OCI-LY1 (cell line): ENCODE measurements at regions not wholly inside any gene's neighbourhood (a gene's known extent, or its start where the extent isn't known, plus 50 kb on each side); places are given as distances from the start of the nearest gene placed in this dataset.

Experiments used
- H2AFZ ChIP-seq: fragments of 200-600 bp; sonication (generic), shearing (Covaris generic); 2 replicates; pipeline ENCODE4 v1.6.0; 2014; ENCODE audit warnings: antibody characterized with exemption, mild to moderate bottlenecking, low read length
- H3F3A ChIP-seq: fragments of 200-600 bp; sonication (generic), shearing (Covaris generic); 2 replicates; pipeline ENCODE4 v1.6.0; 2014; ENCODE audit warnings: mild to moderate bottlenecking, antibody characterized with exemption, low read length, moderate library complexity; ENCODE audit not compliant: insufficient read depth
- H3K27ac ChIP-seq: fragments of 200-600 bp; sonication (generic); 2 replicates; pipeline ENCODE4 v1.5.1; 2014; ENCODE audit warnings: low read length, mixed run types, mild to moderate bottlenecking, low read depth; ENCODE audit not compliant: poor library complexity, severe bottlenecking
- H3K27me3 ChIP-seq: fragments of 200-600 bp; sonication (generic); 2 replicates; pipeline ENCODE4 v1.6.0; 2014; ENCODE audit warnings: antibody characterized with exemption, mild to moderate bottlenecking, low read length, moderate library complexity; ENCODE audit not compliant: insufficient read depth
- H3K36me3 ChIP-seq: fragments of 200-600 bp; sonication (generic); 2 replicates; pipeline ENCODE4 v1.6.1; 2014; ENCODE audit warnings: mild to moderate bottlenecking, antibody characterized with exemption, low read length, moderate library complexity, mixed read lengths; ENCODE audit not compliant: insufficient read depth
- H3K4me1 ChIP-seq: fragments of 200-600 bp; sonication (generic); 2 replicates; pipeline ENCODE4 v1.5.1; 2014; ENCODE audit warnings: mild to moderate bottlenecking, low read length, moderate library complexity; ENCODE audit not compliant: insufficient read depth, severe bottlenecking
- H3K4me2 ChIP-seq: fragments of 200-600 bp; sonication (generic), shearing (Covaris generic); 2 replicates; pipeline ENCODE4 v1.6.1; 2014; ENCODE audit warnings: low read length
- H3K4me3 ChIP-seq: fragments of 200-600 bp; sonication (generic); 2 replicates; pipeline ENCODE4 v1.5.1; 2014; ENCODE audit warnings: low read length, low read depth, mild to moderate bottlenecking, mixed read lengths; ENCODE audit not compliant: poor library complexity, severe bottlenecking
- H3K79me2 ChIP-seq: fragments of 200-600 bp; shearing (Covaris generic); 2 replicates; pipeline ENCODE4 v1.6.1; 2016; ENCODE audit warnings: mixed run types, low read length, mixed read lengths; ENCODE audit not compliant: insufficient read depth
- H3K9ac ChIP-seq: fragments of 200-600 bp; sonication (generic), shearing (Covaris generic); 2 replicates; pipeline ENCODE4 v1.6.1; 2014; ENCODE audit warnings: mild to moderate bottlenecking, low read length, mixed read lengths
- H3K9me2 ChIP-seq: fragments of 200-600 bp; sonication (generic), shearing (Covaris generic); 2 replicates; pipeline ENCODE4 v1.6.1; 2014; ENCODE audit warnings: low read depth, mild to moderate bottlenecking, low read length, mixed read lengths
- H3K9me3 ChIP-seq: fragments of 200-600 bp; shearing (Covaris generic); 2 replicates; pipeline ENCODE4 v1.6.1; 2014; ENCODE audit warnings: low read length, mixed read lengths
- H4K20me1 ChIP-seq: fragments of 200-600 bp; sonication (generic), shearing (Covaris generic); 2 replicates; pipeline ENCODE4 v1.6.0; 2016; ENCODE audit warnings: mild to moderate bottlenecking, low read length; ENCODE audit not compliant: insufficient read depth
- EZH2 ChIP-seq: fragments of 200-600 bp; sonication (generic), shearing (Covaris generic); IDR thresholded peaks from 2 replicates; pipeline ENCODE4 v1.8.0; 2017; ENCODE audit warnings: borderline replicate concordance, mixed run types, mild to moderate bottlenecking, antibody characterized with exemption, low read length, moderate library complexity, mixed read lengths
- TF ChIP-seq, protein P1 (sequence below): fragments of 200-600 bp; sonication (generic), shearing (Covaris generic); IDR thresholded peaks from 2 replicates; pipeline ENCODE4 v1.5.1; 2017; ENCODE audit warnings: mild to moderate bottlenecking, antibody characterized with exemption, low read length, moderate library complexity, mixed read lengths

DNA sequence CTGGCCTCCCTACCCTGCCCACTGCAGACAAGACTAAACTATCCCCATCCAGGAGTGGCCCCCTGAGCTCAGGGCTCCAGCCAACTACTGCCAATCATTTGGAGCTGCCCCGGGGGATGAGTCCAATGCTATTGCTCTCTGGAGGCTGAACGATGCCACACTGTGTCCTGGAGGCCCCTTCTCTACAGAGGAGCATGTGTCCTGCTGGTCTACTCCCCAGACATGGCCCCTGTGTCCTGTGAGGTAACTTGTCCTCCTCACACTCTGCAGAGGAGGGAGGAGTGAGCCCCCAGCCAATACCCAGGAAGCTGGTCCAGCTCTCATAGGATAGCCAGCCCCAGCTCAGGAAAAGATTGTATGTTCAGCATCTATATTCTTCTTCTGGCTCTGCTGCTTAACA lies 159.1 kb upstream of the GPR12 start:
- no peak overlapping the region for H3K4me3 ChIP-seq
- no peak overlapping the region for H3K27ac ChIP-seq
- no peak overlapping the region for H3K9ac ChIP-seq
- no peaks in the 10 kb centered on the region for H3K4me1 ChIP-seq
- H4K20me1 ChIP-seq, result no peaks in the 10 kb centered on the region
- no peaks in the 10 kb centered on the region for H3K79me2 ChIP-seq
- no peaks in the 10 kb centered on the region for H3K36me3 ChIP-seq
- peaks cover 11% of the 10 kb centered on the region; the same call in 1 of the 2 replicates for H3K27me3 ChIP-seq
- no peaks in the 10 kb centered on the region for H3F3A ChIP-seq
- no peaks in the 10 kb centered on the region for H3K9me2 ChIP-seq
- no peak overlapping the region for H3K4me2 ChIP-seq
- H2AFZ ChIP-seq, result no peak overlapping the region
- TF ChIP-seq, protein P1, sequence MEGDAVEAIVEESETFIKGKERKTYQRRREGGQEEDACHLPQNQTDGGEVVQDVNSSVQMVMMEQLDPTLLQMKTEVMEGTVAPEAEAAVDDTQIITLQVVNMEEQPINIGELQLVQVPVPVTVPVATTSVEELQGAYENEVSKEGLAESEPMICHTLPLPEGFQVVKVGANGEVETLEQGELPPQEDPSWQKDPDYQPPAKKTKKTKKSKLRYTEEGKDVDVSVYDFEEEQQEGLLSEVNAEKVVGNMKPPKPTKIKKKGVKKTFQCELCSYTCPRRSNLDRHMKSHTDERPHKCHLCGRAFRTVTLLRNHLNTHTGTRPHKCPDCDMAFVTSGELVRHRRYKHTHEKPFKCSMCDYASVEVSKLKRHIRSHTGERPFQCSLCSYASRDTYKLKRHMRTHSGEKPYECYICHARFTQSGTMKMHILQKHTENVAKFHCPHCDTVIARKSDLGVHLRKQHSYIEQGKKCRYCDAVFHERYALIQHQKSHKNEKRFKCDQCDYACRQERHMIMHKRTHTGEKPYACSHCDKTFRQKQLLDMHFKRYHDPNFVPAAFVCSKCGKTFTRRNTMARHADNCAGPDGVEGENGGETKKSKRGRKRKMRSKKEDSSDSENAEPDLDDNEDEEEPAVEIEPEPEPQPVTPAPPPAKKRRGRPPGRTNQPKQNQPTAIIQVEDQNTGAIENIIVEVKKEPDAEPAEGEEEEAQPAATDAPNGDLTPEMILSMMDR, result no peak
- TF ChIP-seq EZH2, result no peak
- H3K9me3 ChIP-seq, result no peaks in the 10 kb centered on the region

DNA sequence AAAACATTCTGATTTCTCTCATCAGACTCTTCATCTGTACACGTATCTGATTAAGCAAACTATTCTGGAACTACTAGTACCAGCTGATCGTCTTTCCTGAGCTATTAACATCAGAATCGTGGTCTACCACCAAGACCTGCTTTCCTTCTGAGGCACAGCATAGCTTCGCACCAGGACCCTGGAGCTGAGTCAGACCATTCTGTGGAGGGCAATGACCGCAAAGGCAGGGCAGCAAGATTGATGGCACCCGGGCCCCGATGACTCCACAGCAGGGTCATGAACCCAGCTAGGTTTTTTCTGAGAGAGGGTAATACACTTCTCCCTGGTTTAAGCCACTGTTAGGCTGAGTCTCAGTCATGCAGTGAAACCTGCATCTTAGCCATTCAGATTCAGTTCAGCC lies 158.7 kb upstream of the GPR12 start:
- no peaks in the 10 kb centered on the region for H4K20me1 ChIP-seq
- no peaks in the 10 kb centered on the region for H3K9me3 ChIP-seq
- no peak overlapping the region for H3K4me3 ChIP-seq
- H3K79me2 ChIP-seq, result no peaks in the 10 kb centered on the region
- no peaks in the 10 kb centered on the region for H3K4me1 ChIP-seq
- H3K9me2 ChIP-seq, result no peaks in the 10 kb centered on the region
- no peak overlapping the region for H3K27ac ChIP-seq
- H3F3A ChIP-seq, result no peaks in the 10 kb centered on the region
- TF ChIP-seq EZH2, result no peak
- TF ChIP-seq, protein P1, result no peak
- H3K27me3 ChIP-seq, result peaks cover 11% of the 10 kb centered on the region; the same call in 1 of the 2 replicates
- H3K4me2 ChIP-seq, result no peak overlapping the region
- no peak overlapping the region for H3K9ac ChIP-seq
- no peaks in the 10 kb centered on the region for H3K36me3 ChIP-seq
- no peak overlapping the region for H2AFZ ChIP-seq

DNA sequence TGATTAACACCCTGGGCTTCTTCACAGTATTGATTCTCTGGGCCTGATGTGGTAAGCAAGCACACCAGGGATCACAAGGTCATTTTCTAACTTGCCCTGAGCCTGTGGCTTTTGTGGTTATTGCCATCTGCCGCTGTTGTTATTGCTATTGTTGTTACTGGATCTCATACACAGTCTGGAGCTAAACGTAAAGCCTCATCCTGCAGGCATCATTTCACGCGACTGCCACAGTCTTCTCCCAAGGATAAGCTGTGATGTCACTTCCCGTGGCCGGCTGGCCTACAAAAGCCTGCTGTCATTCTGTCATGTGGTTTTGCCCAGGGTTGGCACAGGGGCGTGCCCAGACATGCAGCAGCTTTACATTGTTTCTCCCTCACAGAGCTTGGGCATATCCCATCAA lies 154.0 kb upstream of the GPR12 start:
- Histone ChIP-seq H2AFZ (no peak overlapping the region), H4K20me1 (no peaks in the 10 kb centered on the region), H3K27me3 (0 out of 2 replicates have a peak, but pooled peaks cover 4% of the 10 kb centered on the region), H3K9me3 (no peaks in the 10 kb centered on the region), H3K4me3 (no peak overlapping the region), H3F3A (no peaks in the 10 kb centered on the region), H3K27ac (no peak overlapping the region), H3K9me2 (no peaks in the 10 kb centered on the region), H3K9ac (no peak overlapping the region), H3K79me2 (no peaks in the 10 kb centered on the region), H3K4me2 (no peak overlapping the region), H3K36me3 (no peaks in the 10 kb centered on the region), H3K4me1 (no peaks in the 10 kb centered on the region)
- TF ChIP-seq, protein P1, result no peak
- no peak for TF ChIP-seq EZH2
